Astrocyte of the hippocampus (primary cell): ENCODE measurements at regions not wholly inside any gene's neighbourhood (a gene's known extent, or its start where the extent isn't known, plus 50 kb on each side); places are given as distances from the start of the nearest gene placed in this dataset.
"Not testable (repeated sequence)": the region's sequence is repeated elsewhere in the genome, so short reads cannot be mapped to it uniquely, and the experiment has no call there.

Experiments
- DNase-seq: peaks from one replicate; pipeline ENCODE4 v3.0.0; 2011; ENCODE audit warnings: low read depth, low spot score

GRCh38 chr17:34740565-34741520 lies 161.5 kb downstream of the TMEM132E start:
- DNase-seq: peak; percentile 28

GRCh38 chr17:34739386-34739785 lies 160.0 kb downstream of the TMEM132E start:
- DNase-seq: no peak

GRCh38 chr17:34737673-34738072 lies 158.3 kb downstream of the TMEM132E start:
- DNase-seq: not testable (repeated sequence)

- no peak for DNase-seq
Observed at GRCh38 chr17:34736611-34737010, 157.2 kb downstream of the TMEM132E start.

- DNase-seq: no peak
Observed at GRCh38 chr17:34733333-34733732, 154.0 kb downstream of the TMEM132E start.

- no peak for DNase-seq
Observed at GRCh38 chr17:34730816-34731215, 151.4 kb downstream of the TMEM132E start.

- DNase-seq: no peak
Observed at GRCh38 chr17:34728771-34729310, 149.5 kb downstream of the TMEM132E start.

- DNase-seq: no peak
Observed at GRCh38 chr17:34727601-34728000, 148.2 kb downstream of the TMEM132E start.

- DNase-seq: no peak
Observed at GRCh38 chr17:34726536-34727384, 147.4 kb downstream of the TMEM132E start.

GRCh38 chr17:34725725-34726124 lies 146.3 kb downstream of the TMEM132E start:
- no peak for DNase-seq

GRCh38 chr17:34725008-34725407 lies 145.6 kb downstream of the TMEM132E start:
- no peak for DNase-seq

GRCh38 chr17:34723875-34724274 lies 144.5 kb downstream of the TMEM132E start:
- no peak for DNase-seq

GRCh38 chr17:34721326-34721725 lies 141.9 kb downstream of the TMEM132E start:
- peak; percentile 5 for DNase-seq

- DNase-seq: no peak
Observed at GRCh38 chr17:34720760-34721159, 141.4 kb downstream of the TMEM132E start.

GRCh38 chr17:34719569-34719968 lies 140.2 kb downstream of the TMEM132E start:
- DNase-seq: no peak

- DNase-seq: no peak
Observed at GRCh38 chr17:34717092-34717491, 137.7 kb downstream of the TMEM132E start.

GRCh38 chr17:34716291-34716690 lies 136.9 kb downstream of the TMEM132E start:
- DNase-seq: no peak

- DNase-seq: no peak
Observed at GRCh38 chr17:34715504-34715903, 136.1 kb downstream of the TMEM132E start.

GRCh38 chr17:34714475-34715410 lies 135.4 kb downstream of the TMEM132E start:
- no peak for DNase-seq

- no peak for DNase-seq
Observed at GRCh38 chr17:34713687-34714086, 134.3 kb downstream of the TMEM132E start.
